OCI-LY3 (cell line): ENCODE measurements at regions not wholly inside any gene's neighbourhood (a gene's known extent, or its start where the extent isn't known, plus 50 kb on each side); places are given as distances from the start of the nearest gene placed in this dataset.

Experiments
- H2AFZ ChIP-seq: fragments of 200-600, 300-600 bp; shearing (Covaris generic); 2 replicates; pipeline ENCODE4 v1.6.0; 2014; ENCODE audit warnings: antibody characterized with exemption, low read depth, low read length
- H3K27ac ChIP-seq: fragments of 200-600, 300-600 bp; sonication (generic); 2 replicates; pipeline ENCODE4 v1.5.1; 2014; ENCODE audit warnings: mild to moderate bottlenecking, low read length, moderate library complexity, mixed read lengths
- H3K27me3 ChIP-seq: fragments of 200-600, 300-600 bp; sonication (generic); 2 replicates; pipeline ENCODE4 v1.6.1; 2014; ENCODE audit warnings: low read depth, low read length, mixed read lengths
- H3K36me3 ChIP-seq: fragments of 200-600, 300-600 bp; sonication (generic); replicated peaks from 2 replicates; pipeline ENCODE3; 2014; ENCODE audit warnings: low read depth, low read length, mixed read lengths
- H3K4me1 ChIP-seq: fragments of 300-600, 200-600 bp; sonication (generic); 2 replicates; pipeline ENCODE4 v1.6.1; 2014; ENCODE audit warnings: low read length, mixed read lengths
- H3K4me2 ChIP-seq: fragments of 200-600, 300-600 bp; sonication (generic); 2 replicates; pipeline ENCODE4 v1.6.1; 2014; ENCODE audit warnings: low read length, mixed read lengths
- H3K4me3 ChIP-seq: fragments of 300-600, 200-600 bp; sonication (generic); 2 replicates; pipeline ENCODE4 v1.5.1; 2014; ENCODE audit warnings: antibody characterized with exemption, mild to moderate bottlenecking, low read length, moderate library complexity
- H3K79me2 ChIP-seq: fragments of 300-600, 200-600 bp; shearing (Covaris generic); 2 replicates; pipeline ENCODE4 v1.6.1; 2014; ENCODE audit warnings: mild to moderate bottlenecking, low read length, mixed read lengths
- H3K9ac ChIP-seq: fragments of 300-600, 200-600 bp; shearing (Covaris generic); 2 replicates; pipeline ENCODE4 v1.6.0; 2014; ENCODE audit warnings: mild to moderate bottlenecking, low read length, moderate library complexity
- H3K9me3 ChIP-seq: fragments of 200-600, 300-600 bp; shearing (Covaris generic); 2 replicates; pipeline ENCODE4 v1.6.1; 2014; ENCODE audit warnings: low read length, mixed read lengths; ENCODE audit not compliant: insufficient read depth
- H4K20me1 ChIP-seq: fragments of 200-600, 300-600 bp; sonication (generic); 2 replicates; pipeline ENCODE4 v1.6.1; 2016; ENCODE audit warnings: low read length, mixed read lengths; ENCODE audit not compliant: insufficient read depth
- CTCF ChIP-seq: fragments of 200-600, 300-600 bp; sonication (generic); IDR thresholded peaks from 2 replicates; pipeline ENCODE4 v1.5.1; 2014; ENCODE audit warnings: antibody characterized with exemption, low read length, low read depth
- EZH2phosphoT487 ChIP-seq: fragments of 200-600 bp; shearing (Covaris generic); IDR thresholded peaks from 2 replicates; pipeline ENCODE4 v1.6.1; 2018; ENCODE audit warnings: antibody characterized with exemption, mixed run types, low read depth

GRCh38 chr10:6649903-6650302 lies 69.8 kb upstream of the PRKCQ start:
- Histone ChIP-seq H3K79me2 (no peaks in the 10 kb centered on the region), H2AFZ (no peak overlapping the region), H4K20me1 (no peaks in the 10 kb centered on the region), H3K4me1 (no peaks in the 10 kb centered on the region), H3K4me2 (no peak overlapping the region), H3K9me3 (no peaks in the 10 kb centered on the region), H3K4me3 (no peak overlapping the region), H3K27me3 (peaks cover 3% of the 10 kb centered on the region; the same call in 1 of the 2 replicates), H3K36me3 (no peaks in the 10 kb centered on the region), H3K27ac (no peak overlapping the region), H3K9ac (no peak overlapping the region)
- TF ChIP-seq EZH2phosphoT487: no peak
- TF ChIP-seq CTCF: no peak

- Histone ChIP-seq H3K9ac (no peak overlapping the region), H2AFZ (no peak overlapping the region), H4K20me1 (no peaks in the 10 kb centered on the region), H3K27me3 (peaks cover under 1% of the 10 kb centered on the region; the same call in 1 of the 2 replicates), H3K4me3 (no peak overlapping the region), H3K79me2 (no peaks in the 10 kb centered on the region), H3K36me3 (no peaks in the 10 kb centered on the region), H3K27ac (no peak overlapping the region), H3K9me3 (no peaks in the 10 kb centered on the region), H3K4me2 (no peak overlapping the region), H3K4me1 (no peaks in the 10 kb centered on the region)
- no peak for TF ChIP-seq CTCF
- no peak for TF ChIP-seq EZH2phosphoT487
These were observed 69.0 kb upstream of the PRKCQ start for GRCh38 chr10:6648894-6649720.

- Histone ChIP-seq H2AFZ (no peak overlapping the region), H3K4me1 (no peaks in the 10 kb centered on the region), H3K79me2 (no peaks in the 10 kb centered on the region), H3K27me3 (no peaks in the 10 kb centered on the region), H3K9me3 (no peaks in the 10 kb centered on the region), H3K27ac (no peak overlapping the region), H3K9ac (no peak overlapping the region), H3K4me2 (no peak overlapping the region), H3K4me3 (no peak overlapping the region), H3K36me3 (no peaks in the 10 kb centered on the region), H4K20me1 (no peaks in the 10 kb centered on the region)
- TF ChIP-seq EZH2phosphoT487 (no peak), CTCF (peak; percentile 61)
These were observed 67.9 kb upstream of the PRKCQ start for GRCh38 chr10:6647811-6648526.

GRCh38 chr10:6643962-6644361 lies 63.9 kb upstream of the PRKCQ start:
- no peak overlapping the region for H3K27ac ChIP-seq
- TF ChIP-seq CTCF (no peak), EZH2phosphoT487 (no peak)
- no peaks in the 10 kb centered on the region for H3K9me3 ChIP-seq
- H4K20me1 ChIP-seq: no peaks in the 10 kb centered on the region
- H3K27me3 ChIP-seq: peaks cover 4% of the 10 kb centered on the region; the same call in 1 of the 2 replicates
- no peak overlapping the region for H2AFZ ChIP-seq
- H3K9ac ChIP-seq: no peak overlapping the region
- H3K36me3 ChIP-seq: no peaks in the 10 kb centered on the region
- no peak overlapping the region for H3K4me2 ChIP-seq
- H3K79me2 ChIP-seq: no peaks in the 10 kb centered on the region
- H3K4me1 ChIP-seq: no peaks in the 10 kb centered on the region
- no peak overlapping the region for H3K4me3 ChIP-seq
